ENCODE measurements at regions not wholly inside any gene's neighbourhood (a gene's known extent, or its start where the extent isn't known, plus 50 kb on each side); places are given as distances from the start of the nearest gene placed in this dataset.

- Histone ChIP-seq H3K27me3 (ENCODE audit: control insufficient read depth in 2 of 2, insufficient read depth in 2 of 2, low read length in 2 of 2) (no peaks in the 10 kb centered on the region), H3K4me3 (ENCODE audit: low read length in 2 of 2) (no peak overlapping the region), H3K4me1 (ENCODE audit: control insufficient read depth in 2 of 2, insufficient read depth in 2 of 2, low read length in 2 of 2) (no peaks in the 10 kb centered on the region), H3K36me3 (ENCODE audit: control insufficient read depth in 2 of 2, insufficient read depth in 2 of 2, low read length in 2 of 2) (no peaks in the 10 kb centered on the region), H3K9me3 (ENCODE audit: control insufficient read depth in 2 of 2, low read length in 2 of 2) (no peaks in the 10 kb centered on the region), H3K9ac (ENCODE audit: low read depth in 1 of 2, low read length in 2 of 2) (no peak overlapping the region), H3K27ac (ENCODE audit: low read depth in 2 of 2, low read length in 2 of 2) (no peak overlapping the region)
Observed at GRCh38 chr6:156652231-156652750, 124.9 kb upstream of the ARID1B start.

- Histone ChIP-seq H3K9me3 (ENCODE audit: control insufficient read depth in 2 of 2, low read length in 2 of 2) (no peaks in the 10 kb centered on the region), H3K27me3 (ENCODE audit: control insufficient read depth in 2 of 2, insufficient read depth in 2 of 2, low read length in 2 of 2) (no peaks in the 10 kb centered on the region), H3K36me3 (ENCODE audit: control insufficient read depth in 2 of 2, insufficient read depth in 2 of 2, low read length in 2 of 2) (no peaks in the 10 kb centered on the region), H3K4me1 (ENCODE audit: control insufficient read depth in 2 of 2, insufficient read depth in 2 of 2, low read length in 2 of 2) (no peaks in the 10 kb centered on the region), H3K4me3 (ENCODE audit: low read length in 2 of 2) (no peak overlapping the region), H3K27ac (ENCODE audit: low read depth in 2 of 2, low read length in 2 of 2) (no peak overlapping the region), H3K9ac (ENCODE audit: low read depth in 1 of 2, low read length in 2 of 2) (no peak overlapping the region)
Observed at GRCh38 chr6:156651486-156651885, 125.7 kb upstream of the ARID1B start.

GRCh38 chr6:156650896-156651390 is 126.2 kb upstream of the ARID1B start:
- H3K9ac ChIP-seq (ENCODE audit: low read depth in 1 of 2, low read length in 2 of 2) = no peak overlapping the region
- no peak overlapping the region for H3K27ac ChIP-seq (ENCODE audit: low read depth in 2 of 2, low read length in 2 of 2)
- H3K4me3 ChIP-seq (ENCODE audit: low read length in 2 of 2) = no peak overlapping the region
- H3K4me1 ChIP-seq (ENCODE audit: control insufficient read depth in 2 of 2, insufficient read depth in 2 of 2, low read length in 2 of 2) = no peaks in the 10 kb centered on the region
- peaks cover 0 to 3% of the 10 kb centered on the region in 2 donors for H3K27me3 ChIP-seq (ENCODE audit: control insufficient read depth in 2 of 2, insufficient read depth in 2 of 2, low read length in 2 of 2)
- no peaks in the 10 kb centered on the region for H3K36me3 ChIP-seq (ENCODE audit: control insufficient read depth in 2 of 2, insufficient read depth in 2 of 2, low read length in 2 of 2)
- H3K9me3 ChIP-seq (ENCODE audit: control insufficient read depth in 2 of 2, low read length in 2 of 2) = no peaks in the 10 kb centered on the region

GRCh38 chr6:156648616-156649015 is 128.6 kb upstream of the ARID1B start:
- Histone ChIP-seq H3K9me3 (ENCODE audit: control insufficient read depth in 2 of 2, low read length in 2 of 2) (no peaks in the 10 kb centered on the region), H3K9ac (ENCODE audit: low read depth in 1 of 2, low read length in 2 of 2) (no peak overlapping the region), H3K4me1 (ENCODE audit: control insufficient read depth in 2 of 2, insufficient read depth in 2 of 2, low read length in 2 of 2) (no peaks in the 10 kb centered on the region), H3K4me3 (ENCODE audit: low read length in 2 of 2) (no peak overlapping the region), H3K36me3 (ENCODE audit: control insufficient read depth in 2 of 2, insufficient read depth in 2 of 2, low read length in 2 of 2) (no peaks in the 10 kb centered on the region), H3K27me3 (ENCODE audit: control insufficient read depth in 2 of 2, insufficient read depth in 2 of 2, low read length in 2 of 2) (peaks cover 0 to 3% of the 10 kb centered on the region in 2 donors), H3K27ac (ENCODE audit: low read depth in 2 of 2, low read length in 2 of 2) (no peak overlapping the region)

GRCh38 chr6:156647991-156648390 is 129.2 kb upstream of the ARID1B start:
- H3K9me3 ChIP-seq (ENCODE audit: control insufficient read depth in 2 of 2, low read length in 2 of 2) = no peaks in the 10 kb centered on the region
- no peak overlapping the region for H3K9ac ChIP-seq (ENCODE audit: low read depth in 1 of 2, low read length in 2 of 2)
- no peaks in the 10 kb centered on the region for H3K4me1 ChIP-seq (ENCODE audit: control insufficient read depth in 2 of 2, insufficient read depth in 2 of 2, low read length in 2 of 2)
- H3K27ac ChIP-seq (ENCODE audit: low read depth in 2 of 2, low read length in 2 of 2) = no peak overlapping the region
- H3K36me3 ChIP-seq (ENCODE audit: control insufficient read depth in 2 of 2, insufficient read depth in 2 of 2, low read length in 2 of 2) = no peaks in the 10 kb centered on the region
- H3K27me3 ChIP-seq (ENCODE audit: control insufficient read depth in 2 of 2, insufficient read depth in 2 of 2, low read length in 2 of 2) = peaks cover 0 to 3% of the 10 kb centered on the region in 2 donors
- H3K4me3 ChIP-seq (ENCODE audit: low read length in 2 of 2) = no peak overlapping the region

GRCh38 chr6:156647140-156647784 is 129.9 kb upstream of the ARID1B start:
- H3K36me3 ChIP-seq (ENCODE audit: control insufficient read depth in 2 of 2, insufficient read depth in 2 of 2, low read length in 2 of 2) = no peaks in the 10 kb centered on the region
- H3K27ac ChIP-seq (ENCODE audit: low read depth in 2 of 2, low read length in 2 of 2) = no peak overlapping the region
- H3K27me3 ChIP-seq (ENCODE audit: control insufficient read depth in 2 of 2, insufficient read depth in 2 of 2, low read length in 2 of 2) = peaks cover 0 to 3% of the 10 kb centered on the region in 2 donors
- H3K9me3 ChIP-seq (ENCODE audit: control insufficient read depth in 2 of 2, low read length in 2 of 2) = no peaks in the 10 kb centered on the region
- no peak overlapping the region for H3K9ac ChIP-seq (ENCODE audit: low read depth in 1 of 2, low read length in 2 of 2)
- H3K4me1 ChIP-seq (ENCODE audit: control insufficient read depth in 2 of 2, insufficient read depth in 2 of 2, low read length in 2 of 2) = no peaks in the 10 kb centered on the region
- H3K4me3 ChIP-seq (ENCODE audit: low read length in 2 of 2) = no peak overlapping the region

GRCh38 chr6:156646496-156646895 is 130.7 kb upstream of the ARID1B start:
- Histone ChIP-seq H3K27ac (ENCODE audit: low read depth in 2 of 2, low read length in 2 of 2) (no peak overlapping the region), H3K27me3 (ENCODE audit: control insufficient read depth in 2 of 2, insufficient read depth in 2 of 2, low read length in 2 of 2) (peaks cover 0 to 3% of the 10 kb centered on the region in 2 donors), H3K9ac (ENCODE audit: low read depth in 1 of 2, low read length in 2 of 2) (no peak overlapping the region), H3K36me3 (ENCODE audit: control insufficient read depth in 2 of 2, insufficient read depth in 2 of 2, low read length in 2 of 2) (no peaks in the 10 kb centered on the region), H3K9me3 (ENCODE audit: control insufficient read depth in 2 of 2, low read length in 2 of 2) (no peaks in the 10 kb centered on the region), H3K4me3 (ENCODE audit: low read length in 2 of 2) (no peak overlapping the region), H3K4me1 (ENCODE audit: control insufficient read depth in 2 of 2, insufficient read depth in 2 of 2, low read length in 2 of 2) (no peaks in the 10 kb centered on the region)

GRCh38 chr6:156645097-156645496 is 132.1 kb upstream of the ARID1B start:
- peaks cover 0 to 3% of the 10 kb centered on the region in 2 donors for H3K27me3 ChIP-seq (ENCODE audit: control insufficient read depth in 2 of 2, insufficient read depth in 2 of 2, low read length in 2 of 2)

GRCh38 chr6:156639009-156639721 is 138.0 kb upstream of the ARID1B start:
- no peak overlapping the region for H3K4me3 ChIP-seq (ENCODE audit: low read length in 2 of 2)
- H3K4me1 ChIP-seq (ENCODE audit: control insufficient read depth in 2 of 2, insufficient read depth in 2 of 2, low read length in 2 of 2) = peaks cover under 1 to 2% of the 10 kb centered on the region in 2 donors
- no peaks in the 10 kb centered on the region for H3K36me3 ChIP-seq (ENCODE audit: control insufficient read depth in 2 of 2, insufficient read depth in 2 of 2, low read length in 2 of 2)
- H3K9me3 ChIP-seq (ENCODE audit: control insufficient read depth in 2 of 2, low read length in 2 of 2) = no peaks in the 10 kb centered on the region
- no peak overlapping the region for H3K27ac ChIP-seq (ENCODE audit: low read depth in 2 of 2, low read length in 2 of 2)
- H3K27me3 ChIP-seq (ENCODE audit: control insufficient read depth in 2 of 2, insufficient read depth in 2 of 2, low read length in 2 of 2) = no peaks in the 10 kb centered on the region
- no peak overlapping the region for H3K9ac ChIP-seq (ENCODE audit: low read depth in 1 of 2, low read length in 2 of 2)

More at GRCh38 chr6:156645097-156645496, 132.1 kb upstream of the ARID1B start:
- Histone ChIP-seq H3K9ac (ENCODE audit: low read depth in 1 of 2, low read length in 2 of 2) (no peak overlapping the region), H3K4me1 (ENCODE audit: control insufficient read depth in 2 of 2, insufficient read depth in 2 of 2, low read length in 2 of 2) (no peaks in the 10 kb centered on the region), H3K27ac (ENCODE audit: low read depth in 2 of 2, low read length in 2 of 2) (no peak overlapping the region), H3K9me3 (ENCODE audit: control insufficient read depth in 2 of 2, low read length in 2 of 2) (no peaks in the 10 kb centered on the region), H3K36me3 (ENCODE audit: control insufficient read depth in 2 of 2, insufficient read depth in 2 of 2, low read length in 2 of 2) (no peaks in the 10 kb centered on the region), H3K4me3 (ENCODE audit: low read length in 2 of 2) (no peak overlapping the region)

- H3K27me3 ChIP-seq (ENCODE audit: control insufficient read depth in 2 of 2, insufficient read depth in 2 of 2, low read length in 2 of 2) = no peaks in the 10 kb centered on the region
- no peaks in the 10 kb centered on the region for H3K36me3 ChIP-seq (ENCODE audit: control insufficient read depth in 2 of 2, insufficient read depth in 2 of 2, low read length in 2 of 2)
- no peak overlapping the region for H3K9ac ChIP-seq (ENCODE audit: low read depth in 1 of 2, low read length in 2 of 2)
- no peaks in the 10 kb centered on the region for H3K9me3 ChIP-seq (ENCODE audit: control insufficient read depth in 2 of 2, low read length in 2 of 2)
- H3K27ac ChIP-seq (ENCODE audit: low read depth in 2 of 2, low read length in 2 of 2) = no peak overlapping the region
- peaks cover 2 to 3% of the 10 kb centered on the region in 2 donors for H3K4me1 ChIP-seq (ENCODE audit: control insufficient read depth in 2 of 2, insufficient read depth in 2 of 2, low read length in 2 of 2)
- H3K4me3 ChIP-seq (ENCODE audit: low read length in 2 of 2) = no peak overlapping the region
Observed at GRCh38 chr6:156638581-156638980, 138.6 kb upstream of the ARID1B start.

Measured in mucosa of rectum (tissue), 2 donors.